NCI-H748 (cell line): ENCODE measurements at regions not wholly inside any gene's neighbourhood (a gene's known extent, or its start where the extent isn't known, plus 50 kb on each side); places are given as distances from the start of the nearest gene placed in this dataset.

Source experiments
- DNase-seq: peaks from one replicate; lab custom pipeline; 2025; ENCODE audit not compliant: unreplicated experiment; lab: John Stamatoyannopoulos, UW

DNA sequence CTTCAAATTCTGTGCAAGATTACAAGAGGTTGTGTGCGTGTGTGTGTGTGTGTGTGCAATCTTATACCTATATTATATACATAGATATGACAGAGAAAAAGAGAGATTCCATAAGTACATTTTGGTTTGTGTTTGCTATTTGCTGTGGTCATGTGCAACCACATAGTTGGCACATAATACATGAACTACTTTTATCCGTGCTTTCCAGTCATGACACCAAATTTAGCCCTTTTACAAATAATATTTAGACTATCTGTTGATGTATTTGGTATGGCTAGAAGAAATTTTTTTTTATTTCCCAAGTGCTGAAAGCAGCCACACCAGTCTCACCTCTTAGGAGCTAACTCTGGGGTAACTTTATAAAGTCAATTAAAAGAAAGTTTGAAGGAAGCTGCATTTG is 63.5 kb upstream of the EGFR start:
- no peak for DNase-seq

GRCh38 chr7:54955696-54956420 is 63.0 kb upstream of the EGFR start:
- no peak for DNase-seq

- no peak for DNase-seq
These were observed 62.0 kb upstream of the EGFR start for GRCh38 chr7:54956865-54957264.

DNA sequence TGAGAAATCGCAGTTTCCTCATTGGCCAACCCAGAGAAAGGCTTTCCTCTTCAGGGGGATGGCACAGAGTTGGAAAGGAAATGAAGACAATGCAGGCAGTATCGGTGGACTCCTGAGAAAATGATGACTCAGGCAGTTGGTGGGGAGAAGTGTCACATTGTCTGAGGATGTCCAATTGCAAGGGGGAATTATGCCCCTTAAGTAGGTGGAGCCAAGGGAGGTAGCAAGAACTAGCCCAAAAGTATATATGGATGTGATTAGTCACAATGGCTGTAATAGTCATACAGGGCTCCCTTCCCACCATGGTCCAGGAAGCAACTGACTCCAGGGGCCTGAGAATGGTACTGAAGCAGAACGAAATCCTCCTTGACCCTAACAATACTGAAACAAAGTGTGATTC is 58.3 kb upstream of the EGFR start:
- no peak for DNase-seq

GRCh38 chr7:54961391-54961790 is 57.4 kb upstream of the EGFR start:
- no peak for DNase-seq

- DNase-seq: no peak
These were observed 55.7 kb upstream of the EGFR start for GRCh38 chr7:54963155-54963554.

- no peak for DNase-seq
These were observed 54.7 kb upstream of the EGFR start for GRCh38 chr7:54964136-54964535.

- no peak for DNase-seq
These were observed 51.4 kb upstream of the EGFR start for GRCh38 chr7:54967377-54967776.

- no peak for DNase-seq
These were observed 50.8 kb upstream of the EGFR start for GRCh38 chr7:54968018-54968417.
